B cell (primary cell): ENCODE measurements at regions not wholly inside any gene's neighbourhood (a gene's known extent, or its start where the extent isn't known, plus 50 kb on each side); places are given as distances from the start of the nearest gene placed in this dataset.

ENCODE experiments used
- ATAC-seq: fragments of 200-7000 bp; cut with Tn5 transposase; one replicate; pipeline ENCODE4 v1.10.0; 2021; ENCODE audit warnings: low read depth, mild to moderate bottlenecking, moderate number of reproducible peaks, moderate library complexity
- CTCF ChIA-PET: fragments of 350-600 bp; sonication (Branson Sonifier 250); formaldehyde crosslinking; loops from one replicate; lab custom pipeline; 2021; ENCODE audit warnings: antibody characterized with exemption, inconsistent platforms; lab: Charles Lee
- POLR2A ChIA-PET: fragments of 350-600 bp; sonication (Branson Sonifier 250); formaldehyde crosslinking; loops from one replicate; lab custom pipeline; 2021; ENCODE audit warnings: antibody characterized with exemption; lab: Charles Lee
- DNase-seq: peaks from one replicate; pipeline ENCODE4 v3.0.0; 2013
- H2AFZ ChIP-seq: 2 replicates; pipeline ENCODE4 v1.6.1; 2012; ENCODE audit warnings: mild to moderate bottlenecking, low read depth, low read length; ENCODE audit not compliant: insufficient read depth, poor library complexity, severe bottlenecking
- H3K27ac ChIP-seq, 2 donors: 1 replicate in 1 of 2; 2 replicates in 1 of 2; pipeline ENCODE4 v1.5.1; 2012 to 2013; ENCODE audit warnings: low read length in 2 of 2, mild to moderate bottlenecking in 2 of 2, moderate library complexity in 1 of 2
- H3K27me3 ChIP-seq, 4 experiments: fragments of 200-600 bp in 1 of 4; sonication (generic) in 1 of 4; replicated peaks in 1 of 4; 1 replicate in 2 of 4; 2 replicates in 2 of 4; pipeline versions ENCODE4 v1.6.1 to v1.7.0; 2013 to 2016; ENCODE audit warnings: low read length in 3 of 4, mild to moderate bottlenecking in 2 of 4, mixed read lengths in 1 of 4, moderate library complexity in 1 of 4; ENCODE audit not compliant: insufficient read depth in 4 of 4, control insufficient read depth in 3 of 4; ENCODE audit errors: control extremely low read depth in 1 of 4
- H3K36me3 ChIP-seq, 2 experiments: replicated peaks in 1 of 2; 1 replicate in 1 of 2; 2 replicates in 1 of 2; pipeline versions ENCODE4 v1.6.1 to v1.7.1; 2013; ENCODE audit warnings: low read length in 1 of 2; ENCODE audit not compliant: insufficient read depth in 2 of 2, control insufficient read depth in 1 of 2; ENCODE audit errors: control extremely low read depth in 1 of 2, extremely low read depth in 1 of 2
- H3K4me1 ChIP-seq, 2 donors: fragments of 200-600 bp in 1 of 2; sonication (generic) in 1 of 2; 1 replicate in 1 of 2; 2 replicates in 1 of 2; pipeline versions ENCODE4 v1.5.1 to v1.6.1; 2013 to 2017; ENCODE audit warnings: low read length in 2 of 2; ENCODE audit not compliant: control insufficient read depth in 2 of 2, insufficient read depth in 2 of 2
- H3K4me2 ChIP-seq: replicated peaks from 2 replicates; pipeline ENCODE3; 2012; ENCODE audit warnings: mild to moderate bottlenecking, low read depth, low read length; ENCODE audit not compliant: poor library complexity, severe bottlenecking
- H3K4me3 ChIP-seq, 5 experiments: fragments of 200-600 bp in 1 of 5; sonication (generic) in 1 of 5; 1 replicate in 3 of 5; 2 replicates in 2 of 5; pipeline versions ENCODE4 v1.5.1 to v1.7.0; 2011 to 2016; ENCODE audit warnings: low read length in 4 of 5, mild to moderate bottlenecking in 4 of 5, low read depth in 2 of 5, control low read depth in 1 of 5, moderate library complexity in 1 of 5; ENCODE audit not compliant: insufficient read depth in 1 of 5; ENCODE audit errors: control extremely low read depth in 1 of 5, extremely low read depth in 1 of 5
- H3K79me2 ChIP-seq: fragments of 200-600 bp; sonication (generic); one replicate; pipeline ENCODE4 v1.6.0; 2016; ENCODE audit warnings: low read length; ENCODE audit not compliant: control insufficient read depth, insufficient read depth
- H3K9ac ChIP-seq: fragments of 200-600 bp; sonication (generic); 2 replicates; pipeline ENCODE4 v1.6.1; 2017; ENCODE audit warnings: mild to moderate bottlenecking, low read length, moderate library complexity
- H3K9me3 ChIP-seq, 3 donors: one replicate each; pipeline versions ENCODE4 v1.6.1 to v1.7.1; 2013; ENCODE audit warnings: low read length in 2 of 3; ENCODE audit not compliant: control insufficient read depth in 2 of 3, insufficient read depth in 1 of 3; ENCODE audit errors: control extremely low read depth in 1 of 3
- H4K20me1 ChIP-seq: 2 replicates; pipeline ENCODE4 v1.6.0; 2012; ENCODE audit warnings: mild to moderate bottlenecking, low read length; ENCODE audit not compliant: insufficient read depth, control insufficient read depth, poor library complexity, severe bottlenecking
- H3K27ac Mint-ChIP-seq: one replicate; pipeline ENCODE4 v1.8.0; 2021; ENCODE audit warnings: mixed read lengths
- H3K27me3 Mint-ChIP-seq: one replicate; pipeline ENCODE4 v1.8.0; 2021; ENCODE audit warnings: mixed read lengths
- H3K4me1 Mint-ChIP-seq: one replicate; pipeline ENCODE4 v1.8.0; 2021; ENCODE audit warnings: mixed read lengths
- H3K4me3 Mint-ChIP-seq: one replicate; pipeline ENCODE4 v1.8.0; 2021; ENCODE audit warnings: mixed read lengths
- H3K9me3 Mint-ChIP-seq: one replicate; pipeline ENCODE4 v1.8.0; 2022; ENCODE audit warnings: mixed read lengths; ENCODE audit not compliant: insufficient read depth
- CTCF ChIP-seq: fragments of 200-600 bp; IDR thresholded peaks from one replicate; pipeline ENCODE4 v1.8.0; 2022; ENCODE audit warnings: antibody characterized with exemption, mild to moderate bottlenecking
- EZH2 ChIP-seq: IDR thresholded peaks from 2 replicates; pipeline ENCODE4 v1.6.1; 2012; ENCODE audit warnings: borderline replicate concordance, low read depth, mild to moderate bottlenecking, moderate library complexity, low read length; ENCODE audit not compliant: insufficient read depth, poor library complexity, severe bottlenecking
- WGBS: methylation state at CpG from one replicate; pipeline ENCODE4 v1.1.5; 2013; ENCODE audit warnings: missing lambda C conversion rate; ENCODE audit not compliant: insufficient coverage; 5-methylcytosine and 5-hydroxymethylcytosine counted together
- intact Hi-C: fragments of 100-400 bp; cut with micrococcal nuclease; formaldehyde crosslinking; loops from one replicate; pipeline ENCODE4 v1.10.0; 2022

GRCh38 chr2:23065936-23066335, 319.0 kb upstream of the KLHL29 start:
- no peak overlapping the region for H3K4me3 Mint-ChIP-seq
- WGBS: 81% methylated on average over 7 of the region's 8 CpGs
- Histone ChIP-seq H4K20me1 (no peaks in the 10 kb centered on the region), H3K27ac (no peak overlapping the region), H3K4me2 (no peak overlapping the region), H3K4me3 (no peak overlapping the region), H3K4me1 (no peaks in the 10 kb centered on the region), H3K79me2 (no peaks in the 10 kb centered on the region), H3K9ac (no peak overlapping the region), H3K9me3 (no peaks in the 10 kb centered on the region), H3K27me3 (no peaks in the 10 kb centered on the region), H2AFZ (no peak overlapping the region), H3K36me3 (no peaks in the 10 kb centered on the region)
- no peaks in the 10 kb centered on the region for H3K27me3 Mint-ChIP-seq
- no peaks in the 10 kb centered on the region for H3K9me3 Mint-ChIP-seq
- no peak overlapping the region for H3K27ac Mint-ChIP-seq
- DNase-seq (no peak), ATAC-seq (no peak)
- ChIA-PET CTCF (no interaction called here), POLR2A (no interaction called here)
- H3K4me1 Mint-ChIP-seq: no peaks in the 10 kb centered on the region
- no peak for TF ChIP-seq CTCF
- TF ChIP-seq EZH2: no peak
- intact Hi-C loops: no loop called here

- Histone ChIP-seq H3K27ac (no peak overlapping the region), H2AFZ (no peak overlapping the region), H3K36me3 (no peaks in the 10 kb centered on the region), H4K20me1 (no peaks in the 10 kb centered on the region), H3K27me3 (no peaks in the 10 kb centered on the region), H3K4me1 (no peaks in the 10 kb centered on the region), H3K4me3 (no peak overlapping the region), H3K79me2 (no peaks in the 10 kb centered on the region), H3K9ac (no peak overlapping the region), H3K4me2 (no peak overlapping the region), H3K9me3 (peaks cover 0 to 2% (median 0%) of the 10 kb centered on the region in 3 donors)
- POLR2A ChIA-PET: no interaction called here
- ATAC-seq (no peak), DNase-seq (no peak)
- TF ChIP-seq EZH2 (no peak), CTCF (no peak)
- CTCF ChIA-PET: no interaction called here
- intact Hi-C loops: no loop called here
- WGBS: 86% methylated on average over 2 of the region's 3 CpGs
- Mint-ChIP-seq H3K27ac (no peak overlapping the region), H3K9me3 (no peaks in the 10 kb centered on the region), H3K4me3 (no peak overlapping the region), H3K4me1 (no peaks in the 10 kb centered on the region), H3K27me3 (no peaks in the 10 kb centered on the region)
Observed at GRCh38 chr2:23066686-23067085, 318.3 kb upstream of the KLHL29 start.
